ENCODE measurements at regions not wholly inside any gene's neighbourhood (a gene's known extent, or its start where the extent isn't known, plus 50 kb on each side); places are given as distances from the start of the nearest gene placed in this dataset.
"Not testable (repeated sequence)": the region's sequence is repeated elsewhere in the genome, so short reads cannot be mapped to it uniquely, and the experiment has no call there.

DNA sequence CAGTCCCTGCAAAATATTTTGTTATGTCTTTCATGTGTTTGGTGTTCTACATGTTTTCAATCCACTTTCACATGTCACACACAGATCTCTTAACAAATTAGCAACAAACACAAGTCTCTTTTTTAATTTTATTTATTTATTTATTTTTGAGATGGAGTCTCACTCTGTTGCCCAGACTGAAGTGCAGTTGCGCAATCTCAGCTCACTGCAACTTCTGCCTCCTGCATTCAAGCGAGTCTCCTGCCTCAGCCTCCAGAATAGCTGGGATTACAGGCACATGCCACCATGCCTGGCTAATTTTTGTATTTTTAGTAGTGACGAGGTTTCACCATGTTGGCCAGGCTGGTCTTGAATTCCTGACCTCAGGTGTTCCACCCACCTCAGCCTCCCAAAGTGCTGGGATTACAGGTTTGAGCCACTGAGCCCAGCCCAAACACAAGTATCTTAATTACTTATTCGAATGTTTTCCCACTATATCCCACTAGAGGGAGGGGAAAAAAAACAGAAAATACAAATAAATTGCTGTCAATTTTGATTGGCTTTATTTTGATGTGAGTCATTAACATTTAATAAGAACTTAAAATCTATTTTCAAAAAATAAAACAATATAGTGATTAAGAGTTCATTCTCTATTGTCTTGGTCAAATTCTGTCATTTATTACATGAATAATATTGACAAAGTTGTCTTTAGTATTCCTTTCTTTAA, 1641.0 kb upstream of the CELF4 start:
- H3K4me3 ChIP-seq (ENCODE audit: insufficient read depth, low read depth, low read length); DNase-seq; H3K27me3 ChIP-seq (ENCODE audit: control insufficient read depth, insufficient read depth, low read length); H3K36me3 ChIP-seq (replicated peaks; ENCODE audit: control insufficient read depth, insufficient read depth, low read length): not testable (repeated sequence)

DNA sequence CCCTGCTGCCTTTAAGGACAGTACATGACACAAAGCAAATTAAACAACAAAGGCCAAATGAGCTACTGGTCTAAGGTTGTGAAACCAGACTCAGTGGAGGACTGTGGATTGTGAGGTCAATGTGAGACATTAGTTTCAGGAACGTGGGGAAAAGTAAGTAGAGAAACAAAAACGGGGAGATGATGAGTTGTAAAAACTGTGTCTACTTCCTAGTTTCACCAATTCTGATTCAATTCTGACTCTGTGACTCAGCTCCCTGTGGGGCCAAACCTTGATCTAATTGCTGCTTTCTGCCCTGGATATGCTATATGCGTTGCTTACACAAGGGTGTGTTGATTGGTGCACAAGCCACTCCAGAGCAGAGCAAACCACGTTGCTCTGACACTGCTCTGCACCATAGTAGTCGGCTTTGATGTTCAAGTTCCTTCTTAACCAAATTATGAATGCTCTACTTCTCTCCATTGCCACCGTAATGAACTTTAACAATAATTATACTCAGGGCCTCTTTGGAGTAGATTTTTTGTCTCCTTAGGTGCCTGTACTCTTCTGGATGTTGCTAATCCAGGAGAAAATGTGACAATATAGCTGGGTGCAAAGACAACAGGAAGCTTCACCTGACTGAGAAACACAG, 1640.1 kb upstream of the CELF4 start:
- no peaks in the 10 kb centered on the region for H3K27me3 ChIP-seq (ENCODE audit: control insufficient read depth, insufficient read depth, low read length)
- H3K36me3 ChIP-seq (replicated peaks; ENCODE audit: control insufficient read depth, insufficient read depth, low read length): peaks cover 1% of the 10 kb centered on the region; the same call in 1 of the 2 replicates
- H3K4me3 ChIP-seq (ENCODE audit: insufficient read depth, low read depth, low read length): no peak overlapping the region
- DNase-seq: no peak

DNA sequence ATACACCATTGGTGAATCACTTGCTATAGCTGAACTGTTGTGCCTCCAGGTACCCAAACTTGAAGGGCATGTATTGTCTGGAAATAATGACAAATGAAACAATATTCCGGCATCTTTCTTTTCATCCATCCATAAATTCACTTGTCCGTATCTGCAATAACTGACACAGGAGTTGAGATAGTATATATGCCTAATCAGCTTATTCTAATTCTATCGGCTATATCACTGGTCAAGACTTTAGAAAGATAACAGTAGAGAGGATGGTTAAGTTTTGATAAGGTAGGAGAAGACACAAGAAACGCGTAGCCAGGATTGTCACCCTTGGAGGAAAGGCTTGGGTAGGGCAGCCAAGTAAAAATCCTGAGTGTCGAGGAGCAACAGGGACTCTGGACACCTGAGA, 1634.6 kb upstream of the CELF4 start:
- no peak for DNase-seq
- H3K4me3 ChIP-seq (ENCODE audit: insufficient read depth, low read depth, low read length): no peak overlapping the region

DNA sequence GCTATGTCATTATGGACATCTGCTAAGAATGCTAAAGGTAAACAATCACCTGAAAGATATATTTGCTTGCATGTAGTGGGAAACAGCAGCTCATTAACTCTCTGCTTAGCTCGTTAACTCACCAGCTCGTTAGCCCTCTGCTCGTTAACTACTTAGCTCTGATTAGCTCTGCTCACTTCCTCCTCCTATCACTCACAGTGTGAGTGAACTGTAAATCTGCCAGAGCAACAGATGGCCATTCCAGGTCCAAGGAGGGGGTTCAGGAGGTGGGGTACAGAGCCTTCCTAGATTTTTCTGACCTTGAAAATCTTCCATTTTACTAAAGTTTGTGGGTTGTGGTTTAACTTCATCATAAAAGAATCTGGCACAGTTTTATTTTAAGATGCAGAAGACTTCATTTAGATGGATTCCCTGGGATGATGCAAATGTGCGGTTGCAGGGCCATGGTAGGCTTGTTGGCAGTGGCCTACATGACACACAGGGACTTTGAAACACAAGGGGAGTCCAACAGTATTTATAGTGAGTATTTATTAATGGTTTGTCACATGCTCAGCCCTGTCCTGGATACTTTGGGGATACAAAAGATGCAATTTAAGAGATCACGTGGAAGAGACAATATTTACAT, 1633.7 kb upstream of the CELF4 start:
- no peak overlapping the region for H3K4me3 ChIP-seq (ENCODE audit: insufficient read depth, low read depth, low read length)
- peaks cover 1% of the 10 kb centered on the region; the same call in 1 of the 2 replicates for H3K36me3 ChIP-seq (replicated peaks; ENCODE audit: control insufficient read depth, insufficient read depth, low read length)
- DNase-seq: no peak
- H3K27me3 ChIP-seq (ENCODE audit: control insufficient read depth, insufficient read depth, low read length): no peaks in the 10 kb centered on the region

More for the DNA sequence above, 1634.6 kb upstream of the CELF4 start:
- H3K27me3 ChIP-seq (ENCODE audit: control insufficient read depth, insufficient read depth, low read length): no peaks in the 10 kb centered on the region
- H3K36me3 ChIP-seq (replicated peaks; ENCODE audit: control insufficient read depth, insufficient read depth, low read length): peaks cover 1% of the 10 kb centered on the region; the same call in 1 of the 2 replicates

DNA sequence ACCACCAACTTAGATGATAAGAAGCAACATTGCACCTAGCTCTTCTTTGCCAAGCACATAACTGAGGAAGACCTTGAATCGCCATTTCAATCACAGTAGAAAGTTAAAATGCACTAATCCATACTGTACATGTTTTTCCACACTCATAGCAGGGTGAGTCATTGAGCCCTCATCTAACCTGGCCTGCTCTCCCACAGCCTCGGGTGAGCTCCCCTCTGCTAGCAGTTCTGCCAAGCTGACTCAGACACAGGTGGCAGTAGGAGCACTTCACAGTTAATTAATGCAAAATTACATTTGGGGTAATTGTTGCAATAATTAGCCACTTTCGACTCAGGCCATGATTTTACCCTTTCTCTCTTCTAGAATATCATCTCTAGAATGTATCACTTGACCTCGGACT, 1632.8 kb upstream of the CELF4 start:
- H3K36me3 ChIP-seq (replicated peaks; ENCODE audit: control insufficient read depth, insufficient read depth, low read length): peaks cover 1% of the 10 kb centered on the region; the same call in 1 of the 2 replicates
- no peak overlapping the region for H3K4me3 ChIP-seq (ENCODE audit: insufficient read depth, low read depth, low read length)
- H3K27me3 ChIP-seq (ENCODE audit: control insufficient read depth, insufficient read depth, low read length): no peaks in the 10 kb centered on the region
- no peak for DNase-seq

DNA sequence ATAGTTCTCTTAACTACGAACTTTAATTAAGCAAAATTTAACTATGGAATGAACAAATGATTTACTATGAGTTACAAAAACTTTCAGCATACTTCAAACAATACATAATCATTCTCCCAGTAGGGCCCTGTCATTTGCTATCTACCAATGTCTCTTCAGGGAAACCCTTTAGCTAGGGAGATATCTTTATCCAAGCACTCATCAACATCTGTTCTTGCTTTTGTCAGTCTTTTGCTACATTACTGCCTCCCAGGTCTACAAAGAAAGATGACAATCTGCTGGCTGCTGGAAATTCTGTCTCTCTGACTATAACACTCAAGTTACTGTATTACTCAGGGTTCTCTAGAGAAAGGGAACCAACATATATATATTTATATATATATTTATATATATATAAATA, 1626.3 kb upstream of the CELF4 start:
- H3K27me3 ChIP-seq (ENCODE audit: control insufficient read depth, insufficient read depth, low read length): no peaks in the 10 kb centered on the region
- no peak overlapping the region for H3K4me3 ChIP-seq (ENCODE audit: insufficient read depth, low read depth, low read length)
- H3K36me3 ChIP-seq (replicated peaks; ENCODE audit: control insufficient read depth, insufficient read depth, low read length): no peaks in the 10 kb centered on the region
- no peak for DNase-seq

DNA sequence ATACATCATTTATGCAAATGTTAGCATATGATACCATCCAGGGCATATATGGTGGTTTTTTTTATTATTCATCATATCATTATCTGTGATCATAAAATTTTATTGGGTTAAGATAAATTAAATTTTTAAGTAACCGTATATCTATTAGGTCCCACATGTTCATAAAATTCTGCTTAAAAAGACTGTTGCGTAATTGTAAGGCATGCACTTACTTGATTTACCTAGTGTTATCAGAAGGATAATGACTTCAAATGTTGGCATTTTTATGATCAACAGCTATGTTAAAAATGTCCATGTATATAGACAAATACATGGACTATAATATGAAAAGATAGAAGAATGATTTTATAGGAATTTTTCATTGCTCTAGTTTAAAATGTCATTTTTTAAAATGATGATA, 1625.5 kb upstream of the CELF4 start:
- Histone ChIP-seq H3K4me3 (ENCODE audit: insufficient read depth, low read depth, low read length) (no peak overlapping the region), H3K27me3 (ENCODE audit: control insufficient read depth, insufficient read depth, low read length) (no peaks in the 10 kb centered on the region), H3K36me3 (replicated peaks; ENCODE audit: control insufficient read depth, insufficient read depth, low read length) (no peaks in the 10 kb centered on the region)
- no peak for DNase-seq

DNA sequence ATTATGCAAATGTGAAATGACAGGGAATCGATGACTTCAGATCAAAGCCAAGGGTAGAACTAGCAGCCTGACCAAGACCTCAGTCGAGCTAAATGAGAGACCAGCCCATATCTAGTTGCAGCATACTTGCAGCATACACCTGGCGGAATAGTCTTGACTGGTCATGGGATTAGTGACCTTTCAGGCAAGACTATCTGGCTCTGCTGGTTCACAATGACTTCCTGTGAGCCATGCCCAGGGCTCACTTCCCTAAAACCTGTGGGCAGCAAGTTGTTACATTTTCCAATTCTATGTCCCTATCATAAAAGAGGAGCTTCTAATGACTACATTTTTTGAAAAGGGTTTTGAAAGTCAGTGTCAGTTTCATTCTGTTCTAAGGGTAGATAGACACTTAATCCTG, 1624.9 kb upstream of the CELF4 start:
- DNase-seq: no peak
- Histone ChIP-seq H3K27me3 (ENCODE audit: control insufficient read depth, insufficient read depth, low read length) (no peaks in the 10 kb centered on the region), H3K36me3 (replicated peaks; ENCODE audit: control insufficient read depth, insufficient read depth, low read length) (no peaks in the 10 kb centered on the region), H3K4me3 (ENCODE audit: insufficient read depth, low read depth, low read length) (no peak overlapping the region)

DNA sequence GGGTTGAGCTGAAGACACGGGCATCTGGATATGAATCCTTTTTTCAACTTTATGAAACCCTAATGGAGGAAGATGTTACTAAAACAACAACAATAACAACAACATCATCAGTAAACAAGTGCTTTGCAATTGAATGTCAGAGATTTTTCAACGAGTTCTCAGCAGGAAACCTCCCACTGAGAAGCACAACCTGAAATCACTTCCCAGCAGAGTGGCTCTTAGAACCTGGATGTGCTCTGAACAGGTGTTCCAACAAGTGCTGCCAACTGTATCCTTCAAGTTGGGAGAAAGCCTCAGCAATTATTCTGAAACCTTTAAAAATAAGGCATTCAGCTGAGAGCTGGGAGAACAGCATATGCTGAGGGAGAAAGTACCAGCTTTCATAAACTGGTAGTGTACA, 1622.7 kb upstream of the CELF4 start:
- DNase-seq: no peak
- Histone ChIP-seq H3K4me3 (ENCODE audit: insufficient read depth, low read depth, low read length) (no peak overlapping the region), H3K27me3 (ENCODE audit: control insufficient read depth, insufficient read depth, low read length) (no peaks in the 10 kb centered on the region), H3K36me3 (replicated peaks; ENCODE audit: control insufficient read depth, insufficient read depth, low read length) (no peaks in the 10 kb centered on the region)

DNA sequence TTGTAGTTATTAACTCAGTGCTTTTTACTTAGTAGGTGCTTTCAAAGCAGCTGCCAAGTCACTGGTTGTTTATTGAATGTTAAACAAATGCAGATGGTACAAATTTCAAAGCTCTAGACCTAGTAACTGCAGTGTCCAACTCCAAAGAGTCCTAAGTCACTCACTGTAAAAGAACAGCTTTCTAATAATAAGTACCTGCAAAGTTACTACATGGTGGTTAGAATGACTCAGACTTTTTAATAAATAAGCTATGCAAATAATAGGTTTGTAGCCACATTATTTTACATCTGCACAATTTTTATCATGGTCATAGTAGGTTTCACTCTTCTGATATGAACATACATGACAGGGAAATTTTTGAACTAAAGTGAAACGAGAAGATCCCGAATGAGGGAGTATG, 1620.4 kb upstream of the CELF4 start:
- no peaks in the 10 kb centered on the region for H3K36me3 ChIP-seq (replicated peaks; ENCODE audit: control insufficient read depth, insufficient read depth, low read length)
- no peaks in the 10 kb centered on the region for H3K27me3 ChIP-seq (ENCODE audit: control insufficient read depth, insufficient read depth, low read length)
- DNase-seq: no peak
- H3K4me3 ChIP-seq (ENCODE audit: insufficient read depth, low read depth, low read length): no peak overlapping the region

DNA sequence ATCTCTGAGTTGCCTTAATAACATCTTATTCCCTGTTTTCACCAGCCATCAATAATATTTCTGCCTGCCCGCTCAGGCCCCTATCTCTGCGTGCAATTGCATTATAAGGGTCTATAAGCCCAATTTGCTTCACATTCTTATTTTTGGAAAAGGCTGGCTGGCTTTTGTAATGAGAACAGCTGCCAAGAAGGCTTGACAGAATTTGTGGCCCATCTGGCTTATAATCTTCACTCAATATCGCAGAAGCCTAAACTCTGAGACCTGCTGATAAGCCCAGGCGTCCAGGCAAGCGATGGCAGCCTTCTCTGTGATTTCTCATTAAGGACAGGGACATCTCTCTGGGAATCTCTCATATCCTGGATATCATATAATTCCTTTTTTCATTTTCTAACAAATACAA, 1618.6 kb upstream of the CELF4 start:
- H3K4me3 ChIP-seq (ENCODE audit: insufficient read depth, low read depth, low read length): no peak overlapping the region
- H3K27me3 ChIP-seq (ENCODE audit: control insufficient read depth, insufficient read depth, low read length): no peaks in the 10 kb centered on the region
- no peaks in the 10 kb centered on the region for H3K36me3 ChIP-seq (replicated peaks; ENCODE audit: control insufficient read depth, insufficient read depth, low read length)
- no peak for DNase-seq

DNA sequence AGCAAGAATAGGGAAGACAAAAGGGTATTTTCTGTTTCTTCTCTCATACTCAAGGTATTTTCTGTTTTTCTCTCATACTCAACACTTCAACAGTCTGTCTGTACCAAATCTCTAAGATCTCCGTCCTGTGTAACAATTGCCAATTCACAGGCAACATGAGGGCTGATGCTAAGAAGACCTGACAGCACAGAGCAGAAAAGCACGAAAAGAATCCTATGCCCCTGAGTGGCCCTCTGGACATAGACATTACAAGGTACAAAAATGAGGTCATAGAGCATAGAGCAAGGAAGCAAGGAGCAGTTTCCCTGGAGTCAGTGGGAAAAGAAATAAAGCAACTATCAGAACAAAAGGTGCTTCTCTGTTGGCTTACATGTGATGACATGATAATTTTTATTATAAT, 1612.6 kb upstream of the CELF4 start:
- no peak for DNase-seq
- no peaks in the 10 kb centered on the region for H3K36me3 ChIP-seq (replicated peaks; ENCODE audit: control insufficient read depth, insufficient read depth, low read length)
- no peaks in the 10 kb centered on the region for H3K27me3 ChIP-seq (ENCODE audit: control insufficient read depth, insufficient read depth, low read length)
- no peak overlapping the region for H3K4me3 ChIP-seq (ENCODE audit: insufficient read depth, low read depth, low read length)

DNA sequence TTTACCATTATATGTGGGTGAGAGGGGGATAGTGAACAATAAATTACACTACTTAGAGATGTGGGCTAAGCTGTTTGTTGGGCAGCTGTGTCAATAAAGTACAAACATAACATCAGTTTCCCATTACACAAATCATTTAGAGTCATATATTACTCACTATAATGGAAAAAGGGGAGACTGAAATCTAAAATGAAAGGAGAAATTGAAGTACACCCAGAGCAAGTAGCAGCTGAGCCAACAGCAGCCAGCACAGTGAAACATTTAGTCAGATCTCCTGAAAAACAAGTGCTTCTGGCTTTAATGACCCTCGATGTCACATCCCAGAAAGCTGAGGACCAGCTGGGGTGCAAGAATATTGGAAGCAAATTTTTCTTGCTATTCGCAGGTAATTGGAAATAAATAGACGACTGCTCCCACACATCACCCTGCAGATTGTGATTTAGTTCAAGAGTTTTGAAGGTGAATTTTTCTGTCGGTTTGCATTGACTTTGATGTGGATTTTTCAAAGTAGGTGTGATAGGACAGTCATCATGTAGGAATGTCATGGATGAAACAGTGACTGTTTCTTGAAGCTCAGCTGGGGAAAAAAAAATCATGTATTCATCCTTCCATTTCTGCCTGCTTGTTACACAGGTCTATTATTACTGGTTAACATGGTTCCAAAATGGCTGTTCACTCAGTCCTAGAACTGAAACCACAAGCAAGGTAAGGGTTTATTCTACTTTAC, 1607.3 kb upstream of the CELF4 start:
- Histone ChIP-seq H3K4me3 (ENCODE audit: insufficient read depth, low read depth, low read length) (no peak overlapping the region), H3K36me3 (replicated peaks; ENCODE audit: control insufficient read depth, insufficient read depth, low read length) (no peaks in the 10 kb centered on the region), H3K27me3 (ENCODE audit: control insufficient read depth, insufficient read depth, low read length) (no peaks in the 10 kb centered on the region)
- DNase-seq: no peak

DNA sequence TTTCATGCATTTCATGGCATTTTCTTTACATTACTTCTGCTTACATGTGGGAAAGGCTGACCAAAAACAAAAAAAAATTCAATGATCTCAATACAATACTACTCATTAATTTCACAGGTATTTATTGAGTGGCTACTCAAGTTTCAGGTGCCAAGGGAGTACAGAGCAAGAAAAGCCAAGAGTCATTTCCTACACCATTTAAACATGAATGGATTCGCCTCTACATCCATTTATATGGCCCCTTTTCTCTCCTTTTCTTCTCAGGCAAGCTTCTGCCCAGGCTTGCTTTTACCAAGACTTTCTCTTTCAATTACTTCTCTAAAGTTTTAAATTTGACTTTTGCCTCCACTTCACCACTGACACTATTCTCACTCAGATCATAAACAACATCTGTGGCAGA, 1603.1 kb upstream of the CELF4 start:
- Histone ChIP-seq H3K27me3 (ENCODE audit: control insufficient read depth, insufficient read depth, low read length) (no peaks in the 10 kb centered on the region), H3K4me3 (ENCODE audit: insufficient read depth, low read depth, low read length) (no peak overlapping the region), H3K36me3 (replicated peaks; ENCODE audit: control insufficient read depth, insufficient read depth, low read length) (no peaks in the 10 kb centered on the region)
- DNase-seq: no peak

DNA sequence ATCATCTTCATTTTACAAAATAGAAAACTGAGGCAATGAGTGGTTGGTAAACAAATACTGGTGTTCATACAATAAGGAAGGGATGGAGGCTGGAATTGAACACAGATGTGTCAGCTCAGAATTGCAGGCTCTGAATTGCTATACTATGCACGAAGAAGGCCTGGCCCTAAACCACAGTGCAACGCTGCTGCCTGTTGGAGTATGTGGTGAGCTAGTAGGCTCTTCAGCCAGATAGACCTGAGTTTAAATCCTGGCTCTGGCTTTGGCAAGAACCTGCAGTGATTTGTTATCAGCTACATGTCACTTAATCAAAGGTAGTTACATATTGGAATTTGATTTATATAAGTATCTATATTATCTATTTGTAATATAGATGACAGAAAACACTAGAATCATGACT, 1602.4 kb upstream of the CELF4 start:
- H3K27me3 ChIP-seq (ENCODE audit: control insufficient read depth, insufficient read depth, low read length): no peaks in the 10 kb centered on the region
- DNase-seq: no peak
- H3K36me3 ChIP-seq (replicated peaks; ENCODE audit: control insufficient read depth, insufficient read depth, low read length): no peaks in the 10 kb centered on the region
- H3K4me3 ChIP-seq (ENCODE audit: insufficient read depth, low read depth, low read length): no peak overlapping the region
